Transverse colon (tissue), 4 donors: ENCODE measurements at regions not wholly inside any gene's neighbourhood (a gene's known extent, or its start where the extent isn't known, plus 50 kb on each side); places are given as distances from the start of the nearest gene placed in this dataset.

Experiments
- DNase-seq: peaks from one replicate; pipeline ENCODE4 v3.0.0-alpha.2; 2019
- H3K27ac ChIP-seq, 4 donors: fragments of 200-600 bp; sonication (generic); 2 replicates each; pipeline ENCODE4 v1.5.1; 2016 to 2018; ENCODE audit warnings: inconsistent platforms in 4 of 4
- H3K27me3 ChIP-seq: fragments of 200-600 bp; sonication (generic); 2 replicates; pipeline ENCODE4 v1.5.1; 2017; ENCODE audit warnings: inconsistent platforms
- H3K36me3 ChIP-seq, 4 donors: fragments of 200-600 bp; sonication (generic); 2 replicates each; pipeline ENCODE4 v1.5.1; 2017 to 2019; ENCODE audit warnings: inconsistent platforms in 4 of 4
- H3K4me1 ChIP-seq, 4 donors: fragments of 200-600 bp; sonication (generic); 2 replicates each; pipeline ENCODE4 v1.5.1; 2017 to 2020; ENCODE audit warnings: inconsistent platforms in 4 of 4
- H3K4me3 ChIP-seq, 4 donors: fragments of 200-600 bp; sonication (generic); 1 replicate in 1 of 4; 2 replicates in 3 of 4; pipeline versions ENCODE4 v1.5.1 to v1.6.1; 2017 to 2019; ENCODE audit warnings: inconsistent platforms in 4 of 4
- H3K9me3 ChIP-seq, 2 donors: fragments of 200-600 bp; sonication (generic); 2 replicates each; pipeline ENCODE4 v1.5.1; 2017 to 2019; ENCODE audit warnings: inconsistent platforms in 2 of 2
- CTCF ChIP-seq, 5 experiments: fragments of 200-600 bp in 3 of 5; fragments of 450-650 bp in 2 of 5; sonication (generic) in 3 of 5; IDR thresholded peaks; 1 replicate in 2 of 5; 2 replicates in 3 of 5; pipeline ENCODE4 v1.5.1; 2016 to 2017; ENCODE audit warnings: antibody characterized with exemption in 5 of 5, inconsistent platforms in 3 of 5, mild to moderate bottlenecking in 2 of 5, moderate library complexity in 1 of 5
- EP300 ChIP-seq: sonication (generic); formaldehyde crosslinking; IDR thresholded peaks from one replicate; pipeline ENCODE4 v1.6.1; 2017; ENCODE audit warnings: antibody characterized with exemption, low read depth
- POLR2A ChIP-seq: fragments of 450-650 bp; IDR thresholded peaks from one replicate; pipeline ENCODE4 v1.6.1; 2016; ENCODE audit warnings: antibody characterized with exemption, mild to moderate bottlenecking, moderate library complexity
- POLR2AphosphoS5 ChIP-seq, 3 donors: sonication (generic); formaldehyde crosslinking; IDR thresholded peaks; one replicate each; pipeline ENCODE4 v1.6.1; 2016; ENCODE audit warnings: antibody characterized with exemption in 3 of 3
- WGBS, 2 donors: methylation state at CpG; one replicate each; pipeline ENCODE4 v1.1.5; 2018; ENCODE audit warnings: low coverage in 1 of 2; 5-methylcytosine and 5-hydroxymethylcytosine counted together
- in situ Hi-C, 4 donors: fragments of 200-750 bp; cut with MboI; loops; one replicate each; pipeline versions ENCODE4 v1.15.0 to v1.15.1; 2017; ENCODE audit warnings: low sequenced_read_pairs in 3 of 4, low pct_ligation_motif_present in 1 of 4, low pct_unique_long_range_greater_than_20kb in 1 of 4
- intact Hi-C: fragments of 100-400 bp; cut with DNase I; formaldehyde crosslinking; loops from one replicate; pipeline ENCODE4 v1.15.1; 2023; ENCODE audit warnings: low total_unique reads
- small RNA-seq, 4 donors: library from RNA; depleted of rRNA; stranded (forward); fragments of <200 nt; gene quantifications; one replicate each; pipeline ENCODE3, GENCODE V24; 2016

GRCh38 chr1:57483954-57484353, 60.1 kb upstream of the DAB1 start:
- WGBS, 2 donors: 70 to 80% methylated on average over 1 of the region's 1 CpG
- intact Hi-C loops: no loop called here
- H3K27ac ChIP-seq: no peak overlapping the region

DNA sequence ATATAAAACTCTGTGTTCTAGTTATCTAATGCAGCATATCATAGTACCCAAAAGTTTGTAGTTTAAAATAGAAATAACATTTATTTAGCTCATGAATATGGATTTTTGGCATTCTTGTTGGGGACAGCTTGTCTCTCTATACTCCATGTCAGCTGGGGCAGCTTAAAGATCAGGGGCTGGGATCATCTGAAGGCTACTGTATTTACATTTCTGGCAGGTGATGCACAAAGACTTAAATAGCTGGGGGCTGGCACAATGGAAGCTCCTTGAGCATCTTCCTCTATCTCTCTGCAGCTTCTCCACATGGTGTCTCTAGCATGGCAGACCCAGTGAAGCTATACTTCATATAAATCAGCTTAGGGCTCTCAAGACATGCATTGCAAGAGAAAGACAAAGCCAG, 55.6 kb upstream of the DAB1 start:
- Histone ChIP-seq H3K9me3 (no peaks in the 10 kb centered on the region), H3K4me1 (no peaks in the 10 kb centered on the region), H3K36me3 (no peaks in the 10 kb centered on the region), H3K4me3 (no peak overlapping the region), H3K27me3 (no peaks in the 10 kb centered on the region), H3K27ac (no peak overlapping the region)
- in situ Hi-C loops (no loop called here), intact Hi-C loops (no loop called here)
- no peak for DNase-seq
- TF ChIP-seq EP300 (no peak), POLR2AphosphoS5 (IDR thresholded peaks at IDR 0.05) (no peak), CTCF (IDR thresholded peaks at IDR 0.05) (no peak), POLR2A (no peak)

More at GRCh38 chr1:57483954-57484353, 60.1 kb upstream of the DAB1 start:
- H3K27me3 ChIP-seq: no peaks in the 10 kb centered on the region
- in situ Hi-C loops: no loop called here
- no peak overlapping the region for H3K4me3 ChIP-seq
- H3K4me1 ChIP-seq: no peaks in the 10 kb centered on the region
- H3K36me3 ChIP-seq: no peaks in the 10 kb centered on the region
- no peak for DNase-seq
- H3K9me3 ChIP-seq: no peaks in the 10 kb centered on the region
- no peak for TF ChIP-seq POLR2AphosphoS5 (IDR thresholded peaks at IDR 0.05)
- no peak for TF ChIP-seq POLR2A
- TF ChIP-seq EP300: no peak
- TF ChIP-seq CTCF (IDR thresholded peaks at IDR 0.05): no peak

GRCh38 chr1:57475366-57475765, 51.5 kb upstream of the DAB1 start:
- H3K4me1 ChIP-seq: no peaks in the 10 kb centered on the region
- WGBS, 2 donors: 88 to 96% methylated on average over 4 to 5 of the region's 5 CpGs
- in situ Hi-C loops: no loop called here
- TF ChIP-seq EP300 (no peak), POLR2AphosphoS5 (IDR thresholded peaks at IDR 0.05) (no peak), CTCF (IDR thresholded peaks at IDR 0.05) (no peak), POLR2A (no peak)
- intact Hi-C loops: no loop called here
- H3K36me3 ChIP-seq: no peaks in the 10 kb centered on the region
- no peak overlapping the region for H3K4me3 ChIP-seq
- H3K27me3 ChIP-seq: no peaks in the 10 kb centered on the region
- no peak overlapping the region for H3K27ac ChIP-seq
- DNase-seq: no peak
- H3K9me3 ChIP-seq: no peaks in the 10 kb centered on the region

DNA sequence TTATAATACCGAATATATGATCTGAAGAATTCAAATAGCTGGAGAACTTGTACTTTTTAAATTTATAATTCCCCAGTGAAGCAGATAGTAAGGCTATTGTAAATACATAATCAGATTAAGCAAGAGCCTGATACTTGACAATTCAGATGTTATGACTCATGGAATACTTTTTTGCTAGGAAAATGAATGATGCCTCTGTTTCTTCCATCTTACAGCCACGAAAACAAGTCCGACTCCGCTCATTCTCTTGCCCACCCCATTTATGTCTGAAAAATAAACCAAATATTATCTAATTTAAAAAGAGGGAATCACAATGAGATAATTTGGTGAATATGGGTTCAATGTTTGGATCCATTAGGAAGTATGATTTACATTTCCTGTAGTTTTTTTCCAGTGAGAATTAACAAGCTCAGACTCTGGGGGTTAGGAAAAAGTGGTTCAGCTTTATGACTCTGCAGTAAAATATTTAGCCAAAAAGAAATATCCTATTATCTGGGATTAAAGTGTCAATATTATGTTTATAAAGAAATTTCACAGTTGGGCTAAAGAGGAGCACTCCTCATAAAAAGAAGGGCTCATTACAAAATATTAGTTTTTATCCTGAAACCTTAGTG, 50.4 kb upstream of the DAB1 start:
- H3K4me3 ChIP-seq: no peak overlapping the region
- H3K36me3 ChIP-seq: no peaks in the 10 kb centered on the region
- no peaks in the 10 kb centered on the region for H3K4me1 ChIP-seq
- H3K27ac ChIP-seq: no peak overlapping the region
- DNase-seq: no peak
- 70 to 77% methylated on average over 4 of the region's 4 CpGs for WGBS, 2 donors
- no peak for TF ChIP-seq POLR2A
- no peak for TF ChIP-seq POLR2AphosphoS5 (IDR thresholded peaks at IDR 0.05)
- TF ChIP-seq EP300: no peak
- no peak for TF ChIP-seq CTCF (IDR thresholded peaks at IDR 0.05)
- in situ Hi-C loops (no loop called here), intact Hi-C loops (no loop called here)
- no peaks in the 10 kb centered on the region for H3K9me3 ChIP-seq
- no peaks in the 10 kb centered on the region for H3K27me3 ChIP-seq

Small RNA genes lying in the stretch of these regions (small RNA-seq; reads per million reads assigned to genes)
- 0 reads per million in 4 donors for gene AL445193.1
